Upper lobe of right lung (tissue), 1 donor: ENCODE measurements at regions not wholly inside any gene's neighbourhood (a gene's known extent, or its start where the extent isn't known, plus 50 kb on each side); places are given as distances from the start of the nearest gene placed in this dataset.

Source experiments
- ATAC-seq: fragments of 200-7000 bp; cut with Tn5 transposase; one replicate; pipeline ENCODE4 v1.9.1; 2020; ENCODE audit warnings: mild to moderate bottlenecking, moderate library complexity
- DNase-seq: peaks from one replicate; pipeline ENCODE4 v3.0.0-alpha.2; 2020
- H3K27ac ChIP-seq: fragments of 200-600 bp; one replicate; pipeline ENCODE4 v1.8.0; 2022
- H3K27me3 ChIP-seq: fragments of 200-600 bp; one replicate; pipeline ENCODE4 v1.8.0; 2022; ENCODE audit warnings: mild to moderate bottlenecking
- H3K36me3 ChIP-seq: fragments of 200-600 bp; one replicate; pipeline ENCODE4 v1.8.0; 2022
- H3K4me1 ChIP-seq: fragments of 200-600 bp; one replicate; pipeline ENCODE4 v1.8.0; 2022
- H3K4me3 ChIP-seq: fragments of 200-600 bp; one replicate; pipeline ENCODE4 v1.8.0; 2022; ENCODE audit warnings: mild to moderate bottlenecking
- H3K9me3 ChIP-seq: fragments of 200-600 bp; one replicate; pipeline ENCODE4 v1.8.0; 2022
- intact Hi-C: fragments of 100-400 bp; cut with DNase I; formaldehyde crosslinking; loops from one replicate; pipeline ENCODE4 v1.11.0; 2022
- TF ChIP-seq, protein P1 (sequence below): fragments of 200-600 bp; IDR thresholded peaks from one replicate; pipeline ENCODE4 v1.8.0; 2022; ENCODE audit warnings: antibody characterized with exemption
- donor health status: DM: no; HTN: yes; CAD: no; lungs with severe emphysema.

DNA sequence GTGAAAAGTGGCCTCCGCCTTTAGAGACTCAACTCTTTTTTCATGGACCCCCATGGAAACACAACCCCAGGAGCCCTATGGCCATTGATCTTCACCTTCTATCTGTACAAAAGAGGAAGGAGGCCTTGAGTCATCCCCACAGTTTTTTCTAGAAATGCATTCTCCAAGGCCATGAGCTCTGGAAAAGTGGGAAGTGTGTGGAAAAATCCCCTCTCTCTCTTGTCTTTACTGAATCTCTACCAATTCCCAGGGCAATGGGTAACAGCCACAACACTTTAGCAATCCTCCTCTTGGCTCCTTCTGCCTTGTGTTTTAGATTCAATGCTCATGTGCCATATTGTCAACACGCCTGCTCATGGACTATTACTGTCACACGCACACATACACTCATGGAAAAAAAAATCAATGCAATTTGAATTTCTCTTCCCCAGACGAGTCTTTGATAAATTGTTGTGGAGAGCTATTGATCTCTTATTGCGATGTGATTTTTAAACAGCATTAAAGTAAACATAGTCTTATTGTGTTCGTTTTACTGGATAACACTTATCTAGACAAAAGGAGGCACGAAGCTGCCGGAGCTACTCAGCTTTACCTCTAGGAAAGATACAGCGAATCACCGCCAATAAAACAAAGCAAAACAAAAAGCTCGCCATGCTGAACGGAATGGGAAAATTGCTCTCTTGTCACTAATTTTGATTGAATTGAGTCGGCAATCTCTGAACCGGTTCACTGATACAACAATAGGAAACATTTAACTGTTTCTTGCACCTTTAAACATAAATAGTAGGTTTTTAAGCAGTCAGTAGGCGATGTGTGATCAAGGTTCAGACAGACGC, 260.3 kb downstream of the VRK1 start:
- Histone ChIP-seq H3K36me3 (no peaks in the 10 kb centered on the region), H3K27ac (no peak overlapping the region), H3K4me3 (no peak overlapping the region), H3K9me3 (no peaks in the 10 kb centered on the region), H3K4me1 (no peaks in the 10 kb centered on the region), H3K27me3 (no peaks in the 10 kb centered on the region)
- no peak for ATAC-seq
- no peak for DNase-seq
- intact Hi-C loops, result no loop called here
- TF ChIP-seq, protein P1, sequence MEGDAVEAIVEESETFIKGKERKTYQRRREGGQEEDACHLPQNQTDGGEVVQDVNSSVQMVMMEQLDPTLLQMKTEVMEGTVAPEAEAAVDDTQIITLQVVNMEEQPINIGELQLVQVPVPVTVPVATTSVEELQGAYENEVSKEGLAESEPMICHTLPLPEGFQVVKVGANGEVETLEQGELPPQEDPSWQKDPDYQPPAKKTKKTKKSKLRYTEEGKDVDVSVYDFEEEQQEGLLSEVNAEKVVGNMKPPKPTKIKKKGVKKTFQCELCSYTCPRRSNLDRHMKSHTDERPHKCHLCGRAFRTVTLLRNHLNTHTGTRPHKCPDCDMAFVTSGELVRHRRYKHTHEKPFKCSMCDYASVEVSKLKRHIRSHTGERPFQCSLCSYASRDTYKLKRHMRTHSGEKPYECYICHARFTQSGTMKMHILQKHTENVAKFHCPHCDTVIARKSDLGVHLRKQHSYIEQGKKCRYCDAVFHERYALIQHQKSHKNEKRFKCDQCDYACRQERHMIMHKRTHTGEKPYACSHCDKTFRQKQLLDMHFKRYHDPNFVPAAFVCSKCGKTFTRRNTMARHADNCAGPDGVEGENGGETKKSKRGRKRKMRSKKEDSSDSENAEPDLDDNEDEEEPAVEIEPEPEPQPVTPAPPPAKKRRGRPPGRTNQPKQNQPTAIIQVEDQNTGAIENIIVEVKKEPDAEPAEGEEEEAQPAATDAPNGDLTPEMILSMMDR, result no peak

DNA sequence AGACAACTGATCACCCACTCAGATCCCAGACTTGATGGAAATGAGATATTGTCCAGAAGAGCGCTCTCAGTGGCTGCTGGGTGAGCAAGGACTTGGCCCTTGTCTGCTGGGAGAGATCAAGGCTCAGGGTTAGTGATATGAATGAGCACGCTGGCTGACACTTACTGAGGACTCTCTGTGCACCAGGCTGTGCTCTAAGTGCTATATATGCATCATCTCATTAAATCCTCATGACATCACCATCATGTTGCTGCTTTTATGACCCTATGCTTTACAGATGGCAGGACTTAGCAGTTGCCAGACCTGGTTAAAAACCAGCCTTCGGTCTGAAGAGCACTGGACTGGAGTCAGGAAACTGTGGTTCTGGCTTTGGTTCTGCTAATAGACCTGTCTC, 260.9 kb downstream of the VRK1 start:
- Histone ChIP-seq H3K36me3 (no peaks in the 10 kb centered on the region), H3K4me1 (no peaks in the 10 kb centered on the region), H3K27ac (no peak overlapping the region), H3K4me3 (no peak overlapping the region), H3K27me3 (no peaks in the 10 kb centered on the region), H3K9me3 (no peaks in the 10 kb centered on the region)
- ATAC-seq (no peak), DNase-seq (no peak)
- TF ChIP-seq, protein P1, result no peak
- intact Hi-C loops, result no loop called here

DNA sequence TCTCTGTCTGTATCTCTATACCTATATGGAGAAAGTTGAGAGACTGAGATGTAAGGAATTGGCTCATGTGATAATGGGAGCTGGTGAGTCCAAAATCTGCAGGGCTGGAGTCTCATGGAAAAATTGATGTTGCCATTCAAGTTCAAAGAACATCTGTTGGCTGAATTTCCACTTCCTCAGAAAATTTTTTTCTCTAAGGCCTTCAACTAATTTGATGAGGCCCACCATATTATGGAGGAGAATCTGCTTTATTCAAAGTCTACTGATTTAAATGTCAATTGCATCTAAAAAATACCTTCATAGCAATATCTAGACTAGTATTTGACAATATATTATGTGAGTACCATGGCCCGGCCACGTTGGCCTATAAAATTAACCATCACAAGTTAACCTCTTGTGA, 261.4 kb downstream of the VRK1 start:
- TF ChIP-seq, protein P1, result no peak
- intact Hi-C loops, result no loop called here
- H3K36me3 ChIP-seq, result no peaks in the 10 kb centered on the region
- no peak overlapping the region for H3K4me3 ChIP-seq
- DNase-seq (no peak), ATAC-seq (no peak)
- no peaks in the 10 kb centered on the region for H3K4me1 ChIP-seq
- no peaks in the 10 kb centered on the region for H3K9me3 ChIP-seq
- H3K27me3 ChIP-seq, result no peaks in the 10 kb centered on the region
- no peak overlapping the region for H3K27ac ChIP-seq

DNA sequence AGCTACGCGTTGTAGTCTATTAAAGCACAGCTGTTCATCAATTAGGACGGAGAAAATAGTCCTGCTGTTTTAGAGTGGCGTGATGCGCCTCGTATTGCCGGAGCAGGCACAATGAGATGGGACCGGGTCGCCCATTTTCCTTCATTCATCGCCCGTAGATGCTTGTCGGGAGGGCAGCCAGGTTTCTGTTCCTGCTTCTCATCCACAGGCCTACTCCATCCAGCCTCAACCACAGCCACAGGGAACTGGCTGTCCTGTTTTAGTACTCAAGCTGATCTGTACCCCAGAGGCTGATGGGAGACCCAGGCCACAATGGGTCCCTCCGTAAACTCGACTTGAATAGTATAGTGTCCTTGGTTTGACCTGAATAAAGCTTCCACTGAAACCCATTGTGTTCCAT, 264.0 kb downstream of the VRK1 start:
- ATAC-seq, result no peak
- Histone ChIP-seq H3K36me3 (no peaks in the 10 kb centered on the region), H3K4me1 (no peaks in the 10 kb centered on the region), H3K27me3 (no peaks in the 10 kb centered on the region), H3K27ac (no peak overlapping the region), H3K9me3 (no peaks in the 10 kb centered on the region), H3K4me3 (no peak overlapping the region)
- no peak for DNase-seq
- intact Hi-C loops, result no loop called here
- TF ChIP-seq, protein P1, result no peak

DNA sequence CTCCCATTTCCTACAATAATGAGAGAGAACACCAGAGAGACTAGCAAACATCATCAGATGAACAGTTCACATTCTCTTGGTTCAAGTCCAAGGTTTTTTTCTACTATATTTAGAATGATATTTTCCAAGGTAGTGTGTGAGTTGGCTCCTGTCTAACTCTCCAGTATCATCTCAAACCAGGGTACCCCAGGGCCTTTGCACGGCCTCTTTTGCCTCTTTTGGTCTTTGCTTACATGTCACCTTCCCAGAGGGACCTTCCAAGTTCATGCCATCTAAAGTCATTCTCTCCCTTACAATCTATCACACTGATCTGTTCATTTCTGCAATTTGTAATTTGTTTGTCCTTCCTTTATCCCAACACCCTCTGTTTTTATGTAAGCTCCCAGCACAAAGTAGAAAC, 264.5 kb downstream of the VRK1 start:
- H3K4me1 ChIP-seq, result no peaks in the 10 kb centered on the region
- intact Hi-C loops, result no loop called here
- ATAC-seq (no peak), DNase-seq (no peak)
- no peaks in the 10 kb centered on the region for H3K36me3 ChIP-seq
- no peaks in the 10 kb centered on the region for H3K9me3 ChIP-seq
- H3K27me3 ChIP-seq, result no peaks in the 10 kb centered on the region
- H3K4me3 ChIP-seq, result no peak overlapping the region
- TF ChIP-seq, protein P1, result no peak
- no peak overlapping the region for H3K27ac ChIP-seq
